ENCODE measurements at regions not wholly inside any gene's neighbourhood (a gene's known extent, or its start where the extent isn't known, plus 50 kb on each side); places are given as distances from the start of the nearest gene placed in this dataset.

DNA sequence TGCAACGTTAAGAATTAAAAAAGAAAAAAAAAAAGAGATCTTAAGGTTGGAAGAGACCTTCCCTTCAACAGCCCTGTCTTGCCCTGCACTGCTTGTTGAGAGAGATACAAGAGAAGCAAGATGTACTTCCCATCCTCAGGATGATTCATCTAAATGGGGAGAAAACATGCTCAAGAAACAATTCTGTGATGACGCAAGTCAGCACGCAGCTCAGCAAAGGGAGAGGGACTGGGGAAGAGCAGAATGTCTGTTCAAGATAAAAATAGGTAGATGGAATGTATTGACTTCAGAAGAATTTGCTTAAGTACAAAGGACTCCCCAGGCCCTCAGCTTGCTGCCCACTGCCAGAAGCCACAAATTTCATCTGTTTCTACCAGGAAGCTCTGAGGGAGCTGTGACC lies 198.2 kb upstream of the SPRED2 start:
- Histone ChIP-seq H3K4me1 (ENCODE audit: insufficient read depth, low read length, poor library complexity, severe bottlenecking) (no peaks in the 10 kb centered on the region), H3K27me3 (ENCODE audit: insufficient read depth, low read length, poor library complexity, severe bottlenecking) (no peaks in the 10 kb centered on the region), H3K4me2 (ENCODE audit: low read depth, low read length, poor library complexity, severe bottlenecking) (no peak overlapping the region), H3K4me3 (ENCODE audit: low read length, poor library complexity, severe bottlenecking) (no peak overlapping the region), H4K20me1 (ENCODE audit: insufficient read depth, low read length, poor library complexity, severe bottlenecking) (no peaks in the 10 kb centered on the region), H2AFZ (ENCODE audit: low read length) (no peak overlapping the region), H3K9ac (ENCODE audit: low read depth, low read length, poor library complexity, severe bottlenecking) (no peak overlapping the region), H3F3A (ENCODE audit: low read depth) (no peaks in the 10 kb centered on the region), H3K9me2 (replicated peaks; ENCODE audit: low read depth, low read length) (no peaks in the 10 kb centered on the region), H3K79me2 (ENCODE audit: insufficient read depth, low read length) (no peaks in the 10 kb centered on the region), H3K36me3 (ENCODE audit: insufficient read depth, low read length) (no peaks in the 10 kb centered on the region), H3K9me3 (ENCODE audit: insufficient read depth, low read depth, low read length) (no peaks in the 10 kb centered on the region)
- no peak for TF ChIP-seq EZH2phosphoT487 (IDR thresholded peaks at IDR 0.05; ENCODE audit: borderline replicate concordance)

DNA sequence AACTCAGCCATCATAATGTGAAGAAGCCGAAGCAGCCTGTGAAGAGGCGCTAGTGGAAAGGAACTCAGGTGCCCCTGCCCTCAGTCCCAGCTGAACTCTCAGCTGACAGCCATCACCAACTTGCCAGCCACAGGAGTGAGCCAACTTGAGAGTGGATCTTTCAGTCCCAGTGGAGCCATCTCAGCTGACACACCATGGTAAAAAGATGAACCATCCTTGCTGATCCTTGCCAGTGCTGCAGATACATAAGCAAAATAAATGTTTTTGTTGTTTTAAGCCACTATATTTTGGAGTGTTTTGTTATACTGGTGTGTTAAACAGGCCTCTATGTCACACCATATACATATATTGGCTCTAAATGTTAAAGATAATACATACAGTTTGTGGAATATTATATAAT lies 195.8 kb upstream of the SPRED2 start:
- TF ChIP-seq, protein P1, sequence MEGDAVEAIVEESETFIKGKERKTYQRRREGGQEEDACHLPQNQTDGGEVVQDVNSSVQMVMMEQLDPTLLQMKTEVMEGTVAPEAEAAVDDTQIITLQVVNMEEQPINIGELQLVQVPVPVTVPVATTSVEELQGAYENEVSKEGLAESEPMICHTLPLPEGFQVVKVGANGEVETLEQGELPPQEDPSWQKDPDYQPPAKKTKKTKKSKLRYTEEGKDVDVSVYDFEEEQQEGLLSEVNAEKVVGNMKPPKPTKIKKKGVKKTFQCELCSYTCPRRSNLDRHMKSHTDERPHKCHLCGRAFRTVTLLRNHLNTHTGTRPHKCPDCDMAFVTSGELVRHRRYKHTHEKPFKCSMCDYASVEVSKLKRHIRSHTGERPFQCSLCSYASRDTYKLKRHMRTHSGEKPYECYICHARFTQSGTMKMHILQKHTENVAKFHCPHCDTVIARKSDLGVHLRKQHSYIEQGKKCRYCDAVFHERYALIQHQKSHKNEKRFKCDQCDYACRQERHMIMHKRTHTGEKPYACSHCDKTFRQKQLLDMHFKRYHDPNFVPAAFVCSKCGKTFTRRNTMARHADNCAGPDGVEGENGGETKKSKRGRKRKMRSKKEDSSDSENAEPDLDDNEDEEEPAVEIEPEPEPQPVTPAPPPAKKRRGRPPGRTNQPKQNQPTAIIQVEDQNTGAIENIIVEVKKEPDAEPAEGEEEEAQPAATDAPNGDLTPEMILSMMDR (conservative IDR thresholded peaks at IDR 0.05; ENCODE audit: low read length): no peak
- TF ChIP-seq EZH2phosphoT487 (IDR thresholded peaks at IDR 0.05; ENCODE audit: borderline replicate concordance): no peak

DNA sequence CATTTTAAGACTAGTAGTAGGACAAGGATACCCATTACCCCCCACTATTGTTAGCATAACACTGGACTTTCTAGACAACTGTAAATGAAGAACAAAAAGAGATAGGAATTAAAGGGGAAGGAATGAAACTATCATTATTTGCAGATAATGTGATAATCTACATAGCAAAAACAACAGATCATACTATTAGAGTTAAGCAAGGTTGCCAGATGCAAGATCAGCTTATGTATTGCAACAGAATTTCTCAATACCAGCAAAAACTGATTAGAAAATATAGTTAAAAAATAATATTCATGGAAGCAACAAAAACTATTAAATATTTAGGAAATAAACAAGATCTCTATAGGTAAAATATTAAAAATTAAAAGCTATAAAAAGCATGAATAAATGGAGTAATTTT lies 194.4 kb upstream of the SPRED2 start:
- Histone ChIP-seq H3K4me2 (ENCODE audit: low read depth, low read length, poor library complexity, severe bottlenecking) (no peak overlapping the region), H3K4me3 (ENCODE audit: low read length, poor library complexity, severe bottlenecking) (no peak overlapping the region), H3K36me3 (ENCODE audit: insufficient read depth, low read length) (no peaks in the 10 kb centered on the region), H3K9me2 (replicated peaks; ENCODE audit: low read depth, low read length) (no peaks in the 10 kb centered on the region), H3F3A (ENCODE audit: low read depth) (no peaks in the 10 kb centered on the region), H3K9ac (ENCODE audit: low read depth, low read length, poor library complexity, severe bottlenecking) (no peak overlapping the region), H3K27me3 (ENCODE audit: insufficient read depth, low read length, poor library complexity, severe bottlenecking) (no peaks in the 10 kb centered on the region), H2AFZ (ENCODE audit: low read length) (no peak overlapping the region), H3K79me2 (ENCODE audit: insufficient read depth, low read length) (no peaks in the 10 kb centered on the region), H3K4me1 (ENCODE audit: insufficient read depth, low read length, poor library complexity, severe bottlenecking) (no peaks in the 10 kb centered on the region), H3K9me3 (ENCODE audit: insufficient read depth, low read depth, low read length) (no peaks in the 10 kb centered on the region), H4K20me1 (ENCODE audit: insufficient read depth, low read length, poor library complexity, severe bottlenecking) (no peaks in the 10 kb centered on the region)
- TF ChIP-seq, protein P1 (conservative IDR thresholded peaks at IDR 0.05; ENCODE audit: low read length): no peak
- TF ChIP-seq EZH2phosphoT487 (IDR thresholded peaks at IDR 0.05; ENCODE audit: borderline replicate concordance): no peak

More for the DNA sequence above, 195.8 kb upstream of the SPRED2 start:
- Histone ChIP-seq H3K4me2 (ENCODE audit: low read depth, low read length, poor library complexity, severe bottlenecking) (no peak overlapping the region), H2AFZ (ENCODE audit: low read length) (no peak overlapping the region), H3K4me3 (ENCODE audit: low read length, poor library complexity, severe bottlenecking) (no peak overlapping the region), H3K27me3 (ENCODE audit: insufficient read depth, low read length, poor library complexity, severe bottlenecking) (no peaks in the 10 kb centered on the region), H3K36me3 (ENCODE audit: insufficient read depth, low read length) (no peaks in the 10 kb centered on the region), H3K9me3 (ENCODE audit: insufficient read depth, low read depth, low read length) (no peaks in the 10 kb centered on the region), H4K20me1 (ENCODE audit: insufficient read depth, low read length, poor library complexity, severe bottlenecking) (no peaks in the 10 kb centered on the region), H3K9ac (ENCODE audit: low read depth, low read length, poor library complexity, severe bottlenecking) (no peak overlapping the region), H3F3A (ENCODE audit: low read depth) (no peaks in the 10 kb centered on the region), H3K9me2 (replicated peaks; ENCODE audit: low read depth, low read length) (no peaks in the 10 kb centered on the region), H3K4me1 (ENCODE audit: insufficient read depth, low read length, poor library complexity, severe bottlenecking) (no peaks in the 10 kb centered on the region), H3K79me2 (ENCODE audit: insufficient read depth, low read length) (no peaks in the 10 kb centered on the region)

- H3K9me3 ChIP-seq (ENCODE audit: insufficient read depth, low read depth, low read length): no peaks in the 10 kb centered on the region
- TF ChIP-seq EZH2phosphoT487 (IDR thresholded peaks at IDR 0.05; ENCODE audit: borderline replicate concordance): no peak
- TF ChIP-seq, protein P1 (conservative IDR thresholded peaks at IDR 0.05; ENCODE audit: low read length): no peak
- H3K4me2 ChIP-seq (ENCODE audit: low read depth, low read length, poor library complexity, severe bottlenecking): no peak overlapping the region
- no peaks in the 10 kb centered on the region for H4K20me1 ChIP-seq (ENCODE audit: insufficient read depth, low read length, poor library complexity, severe bottlenecking)
- no peaks in the 10 kb centered on the region for H3K79me2 ChIP-seq (ENCODE audit: insufficient read depth, low read length)
- H3K36me3 ChIP-seq (ENCODE audit: insufficient read depth, low read length): no peaks in the 10 kb centered on the region
- no peaks in the 10 kb centered on the region for H3K9me2 ChIP-seq (replicated peaks; ENCODE audit: low read depth, low read length)
- no peak overlapping the region for H2AFZ ChIP-seq (ENCODE audit: low read length)
- H3K4me1 ChIP-seq (ENCODE audit: insufficient read depth, low read length, poor library complexity, severe bottlenecking): no peaks in the 10 kb centered on the region
- H3K27me3 ChIP-seq (ENCODE audit: insufficient read depth, low read length, poor library complexity, severe bottlenecking): no peaks in the 10 kb centered on the region
- no peaks in the 10 kb centered on the region for H3F3A ChIP-seq (ENCODE audit: low read depth)
- H3K9ac ChIP-seq (ENCODE audit: low read depth, low read length, poor library complexity, severe bottlenecking): no peak overlapping the region
- no peak overlapping the region for H3K4me3 ChIP-seq (ENCODE audit: low read length, poor library complexity, severe bottlenecking)
These were observed 193.6 kb upstream of the SPRED2 start for GRCh38 chr2:65625982-65626381.

Measured in Loucy (cell line).